Stimulated activated CD4-positive, alpha-beta T cell treated with anti-CD3 and anti-CD28 coated beads, TNF-alpha, amount 100 ng/mL, for 24 hours (primary cell): ENCODE measurements at regions not wholly inside any gene's neighbourhood (a gene's known extent, or its start where the extent isn't known, plus 50 kb on each side); places are given as distances from the start of the nearest gene placed in this dataset.
"Not testable (repeated sequence)": the region's sequence is repeated elsewhere in the genome, so short reads cannot be mapped to it uniquely, and the experiment has no call there.

ENCODE experiments used
- DNase-seq, 3 experiments: peaks; one replicate each; pipeline ENCODE4 v3.0.0-alpha.2; 2020; ENCODE audit warnings: low read depth in 3 of 3

GRCh38 chr12:46627686-46628085 lies 198.1 kb downstream of the SLC38A4 start:
- DNase-seq = no peak

GRCh38 chr12:46619474-46619873 lies 206.3 kb downstream of the SLC38A4 start:
- not testable (repeated sequence) for DNase-seq

- DNase-seq = not testable (repeated sequence)
Observed at GRCh38 chr12:46617737-46618136, 208.1 kb downstream of the SLC38A4 start.

GRCh38 chr12:46617167-46617566 lies 208.6 kb downstream of the SLC38A4 start:
- DNase-seq = no peak

- DNase-seq = no peak
Observed at GRCh38 chr12:46610754-46611153, 215.0 kb downstream of the SLC38A4 start.

- no peak for DNase-seq
Observed at GRCh38 chr12:46609674-46610073, 216.1 kb downstream of the SLC38A4 start.

- no peak for DNase-seq
Observed at GRCh38 chr12:46609273-46609623, 216.5 kb downstream of the SLC38A4 start.

- DNase-seq = no peak
Observed at GRCh38 chr12:46608431-46609272, 217.1 kb downstream of the SLC38A4 start.

- no peak for DNase-seq
Observed at GRCh38 chr12:46604684-46605083, 221.1 kb downstream of the SLC38A4 start.

- no peak for DNase-seq
Observed at GRCh38 chr12:46603776-46604456, 221.9 kb downstream of the SLC38A4 start.

GRCh38 chr12:46602474-46602873 lies 223.3 kb downstream of the SLC38A4 start:
- DNase-seq = no peak

- no peak for DNase-seq
Observed at GRCh38 chr12:46590991-46591703, 218.6 kb upstream of the SLC38A2 start.

- DNase-seq = peak in 1 of 3 experiments; percentile 8
Observed at GRCh38 chr12:46585854-46586621, 213.5 kb upstream of the SLC38A2 start.

- DNase-seq = not testable (repeated sequence)
Observed at GRCh38 chr12:46584098-46584497, 211.5 kb upstream of the SLC38A2 start.

- DNase-seq = not testable (repeated sequence)
Observed at GRCh38 chr12:46581990-46582389, 209.4 kb upstream of the SLC38A2 start.

- DNase-seq = no peak
Observed at GRCh38 chr12:46580445-46580844, 207.9 kb upstream of the SLC38A2 start.

GRCh38 chr12:46579474-46579873 lies 206.9 kb upstream of the SLC38A2 start:
- DNase-seq = no peak

- DNase-seq = no peak
Observed at GRCh38 chr12:46578190-46578982, 205.8 kb upstream of the SLC38A2 start.

GRCh38 chr12:46577063-46577776 lies 204.6 kb upstream of the SLC38A2 start:
- DNase-seq = no peak

GRCh38 chr12:46574847-46575246 lies 202.3 kb upstream of the SLC38A2 start:
- no peak for DNase-seq
